ENCODE measurements at regions not wholly inside any gene's neighbourhood (a gene's known extent, or its start where the extent isn't known, plus 50 kb on each side); places are given as distances from the start of the nearest gene placed in this dataset.

DNA sequence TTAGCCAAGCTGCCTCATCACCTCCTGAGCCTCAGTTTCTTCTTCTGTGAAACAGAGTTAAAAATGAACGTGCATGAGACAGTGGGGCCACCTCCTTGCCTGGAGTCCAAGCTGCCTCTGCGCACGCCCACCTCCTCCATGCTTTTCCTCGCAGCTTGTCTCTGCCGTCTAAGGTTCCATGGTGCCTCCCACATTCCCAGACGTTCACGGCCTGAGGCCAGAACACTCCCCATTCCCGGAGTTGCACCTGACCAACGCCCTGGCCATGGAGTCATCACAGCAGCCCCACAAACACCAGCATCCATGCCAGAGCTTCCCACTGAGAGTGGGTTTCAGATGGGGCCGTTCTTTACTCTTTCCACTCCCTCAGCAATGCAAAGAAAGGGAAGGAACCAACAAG is 183.0 kb upstream of the FOXF1 start:
- no peak overlapping the region for H3K27ac ChIP-seq (ENCODE audit: low read length)
- no peak overlapping the region for H3K4me3 ChIP-seq (ENCODE audit: low read depth in 2 of 2, low read length in 2 of 2)
- H3K36me3 ChIP-seq (ENCODE audit: control insufficient read depth, insufficient read depth, low read length), result no peaks in the 10 kb centered on the region
- H3K4me1 ChIP-seq (ENCODE audit: control insufficient read depth, insufficient read depth, low read length), result no peaks in the 10 kb centered on the region
- no peaks in the 10 kb centered on the region for H3K9me3 ChIP-seq (ENCODE audit: control insufficient read depth, insufficient read depth, low read depth, low read length)
- in situ Hi-C loops (cut with HindIII; ENCODE audit: low pct_unique_long_range_greater_than_20kb, low sequenced_read_pairs), result no loop called here
- TF ChIP-seq POLR2AphosphoS5 (IDR thresholded peaks at IDR 0.05; ENCODE audit: low read depth, low read length), result no peak
- ChIA-PET CTCF (no interaction called here), POLR2A (no interaction called here)
- BruUV-seq (replicated peaks), result no TSS peak
- DNase-seq (ENCODE audit: low read depth, low spot score), result no peak
- intact Hi-C loops (cut with micrococcal nuclease; ENCODE audit: unreplicated experiment), result no loop called here
- peaks cover 2% of the 10 kb centered on the region for H3K27me3 ChIP-seq (ENCODE audit: control insufficient read depth, insufficient read depth, low read length)
- no peak for ATAC-seq

DNA sequence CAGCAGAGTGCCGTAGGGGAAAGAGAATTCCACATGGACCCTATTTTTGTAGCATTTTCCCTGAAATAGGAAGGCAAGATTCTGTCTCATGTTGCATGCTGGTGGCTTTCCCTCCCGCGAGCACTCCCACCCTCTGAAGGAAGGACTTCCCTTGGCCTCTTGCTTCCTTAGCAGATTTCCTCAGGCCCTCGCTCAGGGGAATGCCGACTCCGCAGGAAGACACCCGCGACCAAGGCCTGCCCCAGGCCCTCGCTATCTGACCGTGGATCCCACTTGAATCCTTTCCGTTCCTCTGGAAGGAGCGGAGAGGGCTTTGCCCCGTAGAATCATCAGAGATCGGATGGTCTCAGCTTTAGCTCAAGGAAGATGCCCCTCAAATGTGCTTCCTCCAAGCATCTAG is 179.4 kb upstream of the FOXF1 start:
- POLR2A ChIA-PET, result no interaction called here
- H3K4me1 ChIP-seq (ENCODE audit: control insufficient read depth, insufficient read depth, low read length), result no peaks in the 10 kb centered on the region
- no peaks in the 10 kb centered on the region for H3K36me3 ChIP-seq (ENCODE audit: control insufficient read depth, insufficient read depth, low read length)
- DNase-seq (ENCODE audit: low read depth, low spot score) (no peak), ATAC-seq (no peak)
- in situ Hi-C loops (cut with HindIII; ENCODE audit: low pct_unique_long_range_greater_than_20kb, low sequenced_read_pairs) (no loop called here), intact Hi-C loops (cut with micrococcal nuclease; ENCODE audit: unreplicated experiment) (no loop called here)
- H3K9me3 ChIP-seq (ENCODE audit: control insufficient read depth, insufficient read depth, low read depth, low read length), result no peaks in the 10 kb centered on the region
- BruUV-seq (replicated peaks), result no TSS peak
- CTCF ChIA-PET, result no interaction called here
- TF ChIP-seq SIN3A (IDR thresholded peaks at IDR 0.05; ENCODE audit: borderline replicate concordance, insufficient read depth, low read depth, low read length) (no peak), POLR2AphosphoS5 (IDR thresholded peaks at IDR 0.05; ENCODE audit: low read depth, low read length) (no peak), TCF7L2 (IDR thresholded peaks at IDR 0.05; ENCODE audit: low read depth, low read length) (no peak)
- TF ChIP-seq, protein P1, sequence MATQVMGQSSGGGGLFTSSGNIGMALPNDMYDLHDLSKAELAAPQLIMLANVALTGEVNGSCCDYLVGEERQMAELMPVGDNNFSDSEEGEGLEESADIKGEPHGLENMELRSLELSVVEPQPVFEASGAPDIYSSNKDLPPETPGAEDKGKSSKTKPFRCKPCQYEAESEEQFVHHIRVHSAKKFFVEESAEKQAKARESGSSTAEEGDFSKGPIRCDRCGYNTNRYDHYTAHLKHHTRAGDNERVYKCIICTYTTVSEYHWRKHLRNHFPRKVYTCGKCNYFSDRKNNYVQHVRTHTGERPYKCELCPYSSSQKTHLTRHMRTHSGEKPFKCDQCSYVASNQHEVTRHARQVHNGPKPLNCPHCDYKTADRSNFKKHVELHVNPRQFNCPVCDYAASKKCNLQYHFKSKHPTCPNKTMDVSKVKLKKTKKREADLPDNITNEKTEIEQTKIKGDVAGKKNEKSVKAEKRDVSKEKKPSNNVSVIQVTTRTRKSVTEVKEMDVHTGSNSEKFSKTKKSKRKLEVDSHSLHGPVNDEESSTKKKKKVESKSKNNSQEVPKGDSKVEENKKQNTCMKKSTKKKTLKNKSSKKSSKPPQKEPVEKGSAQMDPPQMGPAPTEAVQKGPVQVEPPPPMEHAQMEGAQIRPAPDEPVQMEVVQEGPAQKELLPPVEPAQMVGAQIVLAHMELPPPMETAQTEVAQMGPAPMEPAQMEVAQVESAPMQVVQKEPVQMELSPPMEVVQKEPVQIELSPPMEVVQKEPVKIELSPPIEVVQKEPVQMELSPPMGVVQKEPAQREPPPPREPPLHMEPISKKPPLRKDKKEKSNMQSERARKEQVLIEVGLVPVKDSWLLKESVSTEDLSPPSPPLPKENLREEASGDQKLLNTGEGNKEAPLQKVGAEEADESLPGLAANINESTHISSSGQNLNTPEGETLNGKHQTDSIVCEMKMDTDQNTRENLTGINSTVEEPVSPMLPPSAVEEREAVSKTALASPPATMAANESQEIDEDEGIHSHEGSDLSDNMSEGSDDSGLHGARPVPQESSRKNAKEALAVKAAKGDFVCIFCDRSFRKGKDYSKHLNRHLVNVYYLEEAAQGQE (IDR thresholded peaks at IDR 0.05; ENCODE audit: insufficient read depth in 1 of 2, low read depth in 2 of 2, low read length in 1 of 2), result no peak
- TF ChIP-seq, protein P2, sequence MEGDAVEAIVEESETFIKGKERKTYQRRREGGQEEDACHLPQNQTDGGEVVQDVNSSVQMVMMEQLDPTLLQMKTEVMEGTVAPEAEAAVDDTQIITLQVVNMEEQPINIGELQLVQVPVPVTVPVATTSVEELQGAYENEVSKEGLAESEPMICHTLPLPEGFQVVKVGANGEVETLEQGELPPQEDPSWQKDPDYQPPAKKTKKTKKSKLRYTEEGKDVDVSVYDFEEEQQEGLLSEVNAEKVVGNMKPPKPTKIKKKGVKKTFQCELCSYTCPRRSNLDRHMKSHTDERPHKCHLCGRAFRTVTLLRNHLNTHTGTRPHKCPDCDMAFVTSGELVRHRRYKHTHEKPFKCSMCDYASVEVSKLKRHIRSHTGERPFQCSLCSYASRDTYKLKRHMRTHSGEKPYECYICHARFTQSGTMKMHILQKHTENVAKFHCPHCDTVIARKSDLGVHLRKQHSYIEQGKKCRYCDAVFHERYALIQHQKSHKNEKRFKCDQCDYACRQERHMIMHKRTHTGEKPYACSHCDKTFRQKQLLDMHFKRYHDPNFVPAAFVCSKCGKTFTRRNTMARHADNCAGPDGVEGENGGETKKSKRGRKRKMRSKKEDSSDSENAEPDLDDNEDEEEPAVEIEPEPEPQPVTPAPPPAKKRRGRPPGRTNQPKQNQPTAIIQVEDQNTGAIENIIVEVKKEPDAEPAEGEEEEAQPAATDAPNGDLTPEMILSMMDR (IDR thresholded peaks at IDR 0.05), result no peak
- H3K4me3 ChIP-seq (ENCODE audit: low read depth in 2 of 2, low read length in 2 of 2), result no peak overlapping the region
- H3K27ac ChIP-seq (ENCODE audit: low read length), result no peak overlapping the region
- H3K27me3 ChIP-seq (ENCODE audit: control insufficient read depth, insufficient read depth, low read length), result peaks cover 4% of the 10 kb centered on the region

DNA sequence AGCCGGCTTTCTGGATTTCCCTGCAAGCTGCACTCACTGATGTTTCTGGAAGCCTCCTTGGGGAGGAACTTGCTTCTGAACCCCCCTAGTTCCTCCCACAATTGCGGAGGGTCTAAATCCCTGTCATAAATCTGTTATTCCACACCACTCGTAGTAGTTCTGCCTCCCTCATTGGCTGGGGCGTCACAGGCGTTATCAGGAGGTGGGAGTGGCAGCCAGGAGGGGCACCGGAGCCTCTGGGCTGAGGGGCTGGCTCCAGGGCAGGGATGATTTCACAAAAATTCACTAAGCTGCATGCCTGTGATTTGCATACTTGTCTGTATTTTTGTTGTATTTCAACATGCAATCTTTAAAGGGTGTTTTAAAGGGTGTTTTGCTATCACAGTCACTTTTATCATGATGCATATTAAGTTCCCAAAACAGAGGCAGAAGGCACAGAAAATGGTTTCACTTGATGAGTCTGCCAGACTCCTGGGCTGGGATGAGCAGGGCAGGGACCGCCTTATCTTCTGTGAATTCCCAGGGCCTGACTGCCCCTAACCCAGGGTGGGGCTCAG is 176.2 kb upstream of the FOXF1 start:
- intact Hi-C loops (cut with micrococcal nuclease; ENCODE audit: unreplicated experiment) (no loop called here), in situ Hi-C loops (cut with HindIII; ENCODE audit: low pct_unique_long_range_greater_than_20kb, low sequenced_read_pairs) (no loop called here)
- TF ChIP-seq TCF7L2 (IDR thresholded peaks at IDR 0.05; ENCODE audit: low read depth, low read length) (no peak), POLR2AphosphoS5 (IDR thresholded peaks at IDR 0.05; ENCODE audit: low read depth, low read length) (no peak), SIN3A (IDR thresholded peaks at IDR 0.05; ENCODE audit: borderline replicate concordance, insufficient read depth, low read depth, low read length) (no peak)
- TF ChIP-seq, protein P1 (IDR thresholded peaks at IDR 0.05; ENCODE audit: insufficient read depth in 1 of 2, low read depth in 2 of 2, low read length in 1 of 2), result no peak
- TF ChIP-seq, protein P2 (IDR thresholded peaks at IDR 0.05), result no peak
- H3K36me3 ChIP-seq (ENCODE audit: control insufficient read depth, insufficient read depth, low read length), result no peaks in the 10 kb centered on the region
- DNase-seq (ENCODE audit: low read depth, low spot score) (no peak), ATAC-seq (no peak)
- ChIA-PET POLR2A (no interaction called here), CTCF (no interaction called here)
- H3K4me1 ChIP-seq (ENCODE audit: control insufficient read depth, insufficient read depth, low read length), result no peaks in the 10 kb centered on the region
- H3K27me3 ChIP-seq (ENCODE audit: control insufficient read depth, insufficient read depth, low read length), result peaks cover 3% of the 10 kb centered on the region; the same call in 1 of the 2 replicates
- no peaks in the 10 kb centered on the region for H3K9me3 ChIP-seq (ENCODE audit: control insufficient read depth, insufficient read depth, low read depth, low read length)
- H3K27ac ChIP-seq (ENCODE audit: low read length), result no peak overlapping the region
- no TSS peak for BruUV-seq (replicated peaks)
- H3K4me3 ChIP-seq (ENCODE audit: low read depth in 2 of 2, low read length in 2 of 2), result no peak overlapping the region

Measured in Panc1 (cell line).